GM06990 (cell line): ENCODE measurements at regions not wholly inside any gene's neighbourhood (a gene's known extent, or its start where the extent isn't known, plus 50 kb on each side); places are given as distances from the start of the nearest gene placed in this dataset.

ENCODE experiments used
- DNase-seq: peaks from one replicate; pipeline ENCODE4 v3.0.0-alpha.2; 2011; ENCODE audit not compliant: insufficient read length; ENCODE audit errors: extremely low read depth
- H3K27me3 ChIP-seq: replicated peaks from 2 replicates; pipeline ENCODE4 v1.6.0; 2011; ENCODE audit warnings: low read length; ENCODE audit not compliant: control insufficient read depth, insufficient read depth
- H3K36me3 ChIP-seq: 2 replicates; pipeline ENCODE4 v1.5.1; 2011; ENCODE audit warnings: low read length; ENCODE audit not compliant: control insufficient read depth, insufficient read depth
- H3K4me3 ChIP-seq: replicated peaks from 2 replicates; pipeline ENCODE4 v1.5.1; 2011; ENCODE audit warnings: low read depth, mild to moderate bottlenecking, control low read depth, low read length
- CTCF ChIP-seq: IDR thresholded peaks from 2 replicates; pipeline ENCODE4 v1.5.1; 2011; ENCODE audit warnings: low read length, control low read depth, mild to moderate bottlenecking, inconsistent platforms; ENCODE audit not compliant: insufficient read depth, poor library complexity, severe bottlenecking

DNA sequence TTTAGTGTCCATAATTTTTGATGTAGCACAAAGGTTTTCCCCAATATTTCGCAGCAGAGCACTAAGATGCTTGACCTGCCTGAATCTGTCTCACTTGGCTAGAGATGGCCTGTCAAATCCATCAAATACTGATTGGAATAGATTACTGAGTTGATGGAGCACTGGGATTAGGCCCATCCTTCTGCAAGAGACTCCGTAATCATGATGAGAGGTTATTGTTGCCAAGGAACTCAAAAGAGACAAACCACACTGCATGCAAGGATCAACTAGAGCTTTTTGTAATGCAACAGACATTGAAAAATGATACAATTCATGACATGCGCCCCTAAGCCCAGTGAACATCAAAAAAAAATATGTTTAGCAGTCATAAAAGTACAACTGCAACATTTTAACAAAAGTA is 585.3 kb upstream of the GRAMD2B start:
- Histone ChIP-seq H3K36me3 (no peaks in the 10 kb centered on the region), H3K4me3 (no peak overlapping the region), H3K27me3 (no peaks in the 10 kb centered on the region)
- DNase-seq: no peak
- no peak for TF ChIP-seq CTCF

- no peak for DNase-seq
- H3K4me3 ChIP-seq: no peak overlapping the region
Measured at GRCh38 chr5:125847561-125847960, 575.6 kb upstream of the GRAMD2B start.

DNA sequence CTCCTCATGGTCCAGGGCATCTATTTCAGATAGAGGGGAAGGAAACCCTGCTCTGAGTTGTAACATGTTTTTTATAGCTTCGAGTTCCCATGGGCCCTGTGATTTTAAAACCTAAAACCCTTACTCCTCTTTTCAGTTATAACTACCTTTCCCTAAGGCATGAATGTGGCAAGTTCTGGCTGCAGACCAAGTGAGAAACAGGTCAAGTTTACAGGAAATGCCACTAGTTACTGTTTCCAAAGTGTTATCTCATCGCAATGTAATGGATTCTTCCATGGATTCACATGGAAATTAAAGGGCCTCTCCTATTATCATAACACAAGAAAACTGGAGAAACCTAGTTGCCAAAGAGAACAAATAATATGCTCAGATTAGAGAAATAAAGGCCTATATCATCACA is 574.5 kb upstream of the GRAMD2B start:
- Histone ChIP-seq H3K36me3 (no peaks in the 10 kb centered on the region), H3K4me3 (no peak overlapping the region), H3K27me3 (no peaks in the 10 kb centered on the region)
- no peak for DNase-seq
- no peak for TF ChIP-seq CTCF

More at GRCh38 chr5:125847561-125847960, 575.6 kb upstream of the GRAMD2B start:
- H3K27me3 ChIP-seq: no peaks in the 10 kb centered on the region
- H3K36me3 ChIP-seq: no peaks in the 10 kb centered on the region
- no peak for TF ChIP-seq CTCF

- no peak for TF ChIP-seq CTCF
Measured at GRCh38 chr5:125856949-125857348, 566.3 kb upstream of the GRAMD2B start.

GRCh38 chr5:125863579-125863978 is 559.6 kb upstream of the GRAMD2B start:
- Histone ChIP-seq H3K36me3 (no peaks in the 10 kb centered on the region), H3K4me3 (no peak overlapping the region), H3K27me3 (no peaks in the 10 kb centered on the region)
- no peak for DNase-seq
- TF ChIP-seq CTCF: no peak

More at GRCh38 chr5:125856949-125857348, 566.3 kb upstream of the GRAMD2B start:
- Histone ChIP-seq H3K27me3 (no peaks in the 10 kb centered on the region), H3K36me3 (no peaks in the 10 kb centered on the region), H3K4me3 (no peak overlapping the region)
- DNase-seq: no peak

DNA sequence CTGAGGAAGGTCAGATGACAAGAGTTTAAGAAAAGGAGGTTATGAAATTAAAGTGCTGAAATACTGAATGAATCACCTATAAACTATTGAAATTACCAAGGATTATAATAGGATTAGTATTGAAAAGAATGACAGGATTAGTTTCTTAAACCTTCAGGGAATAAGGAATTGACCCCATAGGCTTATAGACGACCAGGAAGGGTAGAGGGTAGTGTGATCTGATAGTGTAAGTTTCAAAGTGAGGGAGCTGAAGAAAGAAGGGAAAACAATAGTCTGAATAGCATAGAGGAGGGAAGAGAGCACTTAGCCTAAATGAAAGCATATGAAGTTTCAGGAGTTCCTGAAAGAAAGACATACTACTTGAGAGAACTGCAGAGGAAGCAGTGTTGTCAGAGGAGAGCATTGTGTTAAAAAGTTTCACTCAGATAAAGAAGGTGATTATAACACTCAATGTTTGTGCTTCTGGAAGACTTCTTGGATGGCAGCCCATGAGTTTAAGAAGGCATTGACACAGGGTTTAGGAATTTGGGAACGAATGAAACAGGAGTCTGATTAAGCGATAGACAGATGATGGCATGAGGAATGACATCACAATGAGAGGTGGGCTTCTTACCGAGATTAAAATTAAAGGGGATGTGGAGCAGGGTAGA is 557.9 kb upstream of the GRAMD2B start:
- DNase-seq: no peak
- no peaks in the 10 kb centered on the region for H3K27me3 ChIP-seq
- H3K36me3 ChIP-seq: no peaks in the 10 kb centered on the region
- no peak for TF ChIP-seq CTCF
- no peak overlapping the region for H3K4me3 ChIP-seq
